Stimulated activated naive CD8-positive, alpha-beta T cell treated with anti-CD3 and anti-CD28 coated beads, Interleukin-15, amount 100 ng/mL, for 72 hours (primary cell): ENCODE measurements at regions not wholly inside any gene's neighbourhood (a gene's known extent, or its start where the extent isn't known, plus 50 kb on each side); places are given as distances from the start of the nearest gene placed in this dataset.

Experiments used
- ATAC-seq: fragments of 150-1000 bp; cut with Tn5 transposase; 2 replicates; pipeline ENCODE4 v1.10.0; 2021; ENCODE audit warnings: mild to moderate bottlenecking, moderate library complexity
- DNase-seq, 2 donors: peaks; one replicate each; pipeline ENCODE4 v3.0.0; 2021 to 2022
- H3K27ac Mint-ChIP-seq, 2 donors: one replicate each; pipeline ENCODE4 v1.8.0; 2022; ENCODE audit warnings: mild to moderate bottlenecking in 2 of 2, mixed read lengths in 2 of 2, moderate library complexity in 2 of 2
- H3K27me3 Mint-ChIP-seq: one replicate; pipeline ENCODE4 v1.8.0; 2022; ENCODE audit warnings: mixed read lengths
- H3K4me1 Mint-ChIP-seq: one replicate; pipeline ENCODE4 v1.8.0; 2022; ENCODE audit warnings: mild to moderate bottlenecking, mixed read lengths
- H3K4me3 Mint-ChIP-seq, 2 donors: one replicate each; pipeline ENCODE4 v1.8.0; 2022; ENCODE audit warnings: mild to moderate bottlenecking in 2 of 2, mixed read lengths in 2 of 2, moderate library complexity in 1 of 2
- H3K9me3 Mint-ChIP-seq, 2 donors: one replicate each; pipeline ENCODE4 v1.8.0; 2022; ENCODE audit warnings: mixed read lengths in 2 of 2

- Mint-ChIP-seq H3K4me1 (no peaks in the 10 kb centered on the region), H3K27me3 (no peaks in the 10 kb centered on the region), H3K4me3 (no peak overlapping the region), H3K27ac (no peak overlapping the region), H3K9me3 (no peaks in the 10 kb centered on the region)
- DNase-seq (no peak), ATAC-seq (no peak)
Measured at GRCh38 chr12:90404071-90404470, 550.9 kb downstream of the CCER1 start.

DNA sequence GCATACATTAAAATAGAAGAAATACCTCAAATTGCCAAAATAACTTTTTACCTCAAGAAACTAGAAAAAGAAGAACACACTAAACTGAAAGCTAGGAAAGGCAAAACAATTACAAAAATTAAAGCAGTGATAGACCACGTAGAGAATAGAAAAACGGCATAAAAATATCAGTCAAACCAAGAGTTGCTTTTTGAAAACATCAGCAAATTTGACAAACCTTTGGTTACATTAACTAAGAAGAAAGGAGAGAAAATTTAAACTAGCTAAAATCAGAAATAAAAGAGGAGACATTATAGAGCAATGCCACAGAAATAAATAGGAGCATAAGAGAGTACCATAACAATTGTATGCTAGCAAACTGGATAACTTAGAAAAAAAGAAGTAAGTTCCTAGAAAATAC, 553.8 kb downstream of the CCER1 start:
- Mint-ChIP-seq H3K4me1 (no peaks in the 10 kb centered on the region), H3K27me3 (no peaks in the 10 kb centered on the region), H3K27ac (no peak overlapping the region), H3K9me3 (peaks cover 0 to 4% of the 10 kb centered on the region in 2 donors), H3K4me3 (no peak overlapping the region)
- ATAC-seq (no peak), DNase-seq (no peak)

GRCh38 chr12:90399357-90399756, 555.6 kb downstream of the CCER1 start:
- Mint-ChIP-seq H3K4me3 (no peak overlapping the region), H3K27ac (no peak overlapping the region), H3K9me3 (peaks cover 0 to 9% of the 10 kb centered on the region in 2 donors), H3K4me1 (no peaks in the 10 kb centered on the region), H3K27me3 (no peaks in the 10 kb centered on the region)
- ATAC-seq (no peak), DNase-seq (no peak)

- H3K4me1 Mint-ChIP-seq, result no peaks in the 10 kb centered on the region
- DNase-seq (no peak), ATAC-seq (no peak)
- H3K27ac Mint-ChIP-seq, result no peak overlapping the region
- H3K9me3 Mint-ChIP-seq, result peaks cover 0 to 9% of the 10 kb centered on the region in 2 donors
- no peaks in the 10 kb centered on the region for H3K27me3 Mint-ChIP-seq
- H3K4me3 Mint-ChIP-seq, result no peak overlapping the region
Measured at GRCh38 chr12:90398285-90398836, 556.6 kb downstream of the CCER1 start.

DNA sequence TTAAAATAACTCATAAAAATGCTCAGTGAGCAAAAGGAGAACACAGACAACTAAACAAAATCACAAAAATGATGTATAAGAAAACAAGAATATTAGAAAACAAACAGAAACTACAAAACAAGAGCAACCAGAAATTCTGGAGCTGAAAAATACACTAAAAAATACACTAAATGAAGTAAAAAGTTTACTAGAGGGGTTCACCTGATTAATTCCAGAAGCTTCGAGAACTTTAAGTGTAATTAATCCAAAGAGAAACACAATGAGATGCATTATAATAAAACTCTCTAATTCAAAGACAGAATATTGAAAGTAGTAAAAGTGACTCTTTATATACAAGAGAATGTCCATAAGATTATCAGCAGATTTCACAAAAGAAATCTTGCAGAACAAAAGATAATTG, 558.4 kb downstream of the CCER1 start:
- H3K9me3 Mint-ChIP-seq, result peaks cover 4 to 16% of the 10 kb centered on the region in 2 donors
- ATAC-seq (no peak), DNase-seq (no peak)
- no peak overlapping the region for H3K4me3 Mint-ChIP-seq
- no peaks in the 10 kb centered on the region for H3K27me3 Mint-ChIP-seq
- no peaks in the 10 kb centered on the region for H3K4me1 Mint-ChIP-seq
- no peak overlapping the region for H3K27ac Mint-ChIP-seq

GRCh38 chr12:90393652-90394051, 561.3 kb downstream of the CCER1 start:
- ATAC-seq (no peak), DNase-seq (no peak)
- no peaks in the 10 kb centered on the region for H3K27me3 Mint-ChIP-seq
- peaks cover 4 to 16% of the 10 kb centered on the region in 2 donors for H3K9me3 Mint-ChIP-seq
- no peaks in the 10 kb centered on the region for H3K4me1 Mint-ChIP-seq
- no peak overlapping the region for H3K4me3 Mint-ChIP-seq
- no peak overlapping the region for H3K27ac Mint-ChIP-seq

- ATAC-seq (no peak), DNase-seq (no peak)
- Mint-ChIP-seq H3K27me3 (no peaks in the 10 kb centered on the region), H3K9me3 (peaks cover 4 to 16% of the 10 kb centered on the region in 2 donors), H3K4me3 (no peak overlapping the region), H3K27ac (no peak overlapping the region), H3K4me1 (no peaks in the 10 kb centered on the region)
Measured at GRCh38 chr12:90393089-90393488, 561.9 kb downstream of the CCER1 start.

DNA sequence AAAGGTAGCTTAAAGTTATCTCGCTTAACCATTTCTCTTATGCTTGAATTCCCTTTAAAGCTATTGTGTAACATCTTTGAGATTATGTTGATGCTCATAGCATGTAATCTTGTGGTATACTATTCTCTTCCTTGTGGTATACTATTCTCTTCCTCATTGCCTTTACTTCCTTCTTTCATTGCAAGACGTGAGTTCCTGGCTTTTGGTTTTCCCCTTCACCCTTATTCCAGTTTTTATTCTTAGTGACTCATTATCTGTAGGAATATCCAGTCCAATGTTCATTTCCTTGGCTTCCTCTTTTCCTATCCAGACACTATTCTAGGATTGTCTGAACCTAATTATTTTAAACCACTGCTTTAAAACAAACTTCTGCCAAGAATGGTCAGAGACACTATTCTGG, 564.0 kb downstream of the CCER1 start:
- Mint-ChIP-seq H3K27ac (no peak overlapping the region), H3K27me3 (no peaks in the 10 kb centered on the region), H3K9me3 (peaks cover 4 to 10% of the 10 kb centered on the region in 2 donors), H3K4me1 (no peaks in the 10 kb centered on the region), H3K4me3 (no peak overlapping the region)
- ATAC-seq (no peak), DNase-seq (no peak)

GRCh38 chr12:90368081-90368480, 586.9 kb downstream of the CCER1 start:
- H3K27ac Mint-ChIP-seq, result no peak overlapping the region
- ATAC-seq, result no peak
- no peaks in the 10 kb centered on the region for H3K4me1 Mint-ChIP-seq
- no peaks in the 10 kb centered on the region for H3K27me3 Mint-ChIP-seq
- no peaks in the 10 kb centered on the region for H3K9me3 Mint-ChIP-seq
- no peak overlapping the region for H3K4me3 Mint-ChIP-seq
- DNase-seq, result no peak

GRCh38 chr12:90366286-90366685, 588.7 kb downstream of the CCER1 start:
- H3K27me3 Mint-ChIP-seq, result no peaks in the 10 kb centered on the region
- DNase-seq (no peak), ATAC-seq (no peak)
- no peaks in the 10 kb centered on the region for H3K9me3 Mint-ChIP-seq
- no peak overlapping the region for H3K27ac Mint-ChIP-seq
- H3K4me1 Mint-ChIP-seq, result no peaks in the 10 kb centered on the region
- no peak overlapping the region for H3K4me3 Mint-ChIP-seq

DNA sequence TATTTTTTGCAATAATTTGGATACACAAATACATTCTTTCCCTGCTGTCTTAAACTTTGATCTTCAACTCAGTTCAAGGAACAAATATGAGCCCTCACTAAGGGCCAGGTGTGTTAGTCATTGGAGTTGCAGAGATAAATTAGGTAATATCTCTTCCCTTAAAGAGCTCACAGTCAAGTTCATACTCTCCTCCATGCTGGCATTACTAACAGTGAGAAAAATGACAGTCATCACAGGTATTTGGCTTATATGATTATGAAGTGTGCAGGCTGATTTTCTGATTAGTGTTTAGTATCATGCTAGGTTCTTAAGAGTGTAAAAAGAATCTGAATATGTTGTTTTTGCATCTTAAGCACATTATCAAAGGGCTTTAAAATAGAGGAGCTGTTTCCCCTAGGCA, 594.7 kb downstream of the CCER1 start:
- Mint-ChIP-seq H3K9me3 (no peaks in the 10 kb centered on the region), H3K27ac (no peak overlapping the region), H3K27me3 (no peaks in the 10 kb centered on the region)

DNA sequence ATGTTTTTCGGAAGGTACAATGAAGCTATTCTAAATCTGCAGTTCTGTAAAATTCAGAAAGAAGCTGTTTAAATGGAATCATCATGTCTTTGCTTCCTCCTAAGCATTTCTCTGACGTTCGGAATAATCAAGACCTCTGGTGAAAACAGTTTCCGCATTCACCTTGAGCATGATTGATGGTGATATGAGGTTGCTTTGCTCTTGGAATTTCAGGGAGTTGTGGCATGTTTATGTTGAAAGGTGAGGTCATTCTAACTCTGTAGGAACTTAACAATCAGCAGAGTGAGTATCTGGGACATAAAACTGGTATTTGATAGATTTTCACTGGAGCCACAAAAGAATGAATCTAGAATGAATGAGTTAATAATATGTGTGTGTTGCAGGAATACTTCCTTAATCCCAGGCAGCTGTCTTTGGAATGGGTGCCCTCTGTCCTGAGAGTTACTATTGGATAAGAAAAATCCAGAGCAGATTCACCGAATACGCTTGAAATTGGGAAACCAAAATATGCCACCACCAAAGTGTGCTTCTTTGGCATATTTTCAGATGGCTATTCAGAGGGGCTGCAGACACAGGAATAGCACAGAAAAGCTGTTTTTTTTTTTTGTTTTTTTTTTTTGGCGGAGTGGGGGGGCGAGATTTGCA, 599.1 kb downstream of the CCER1 start:
- no peaks in the 10 kb centered on the region for H3K4me1 Mint-ChIP-seq

More for the DNA sequence above, 594.7 kb downstream of the CCER1 start:
- DNase-seq (no peak), ATAC-seq (no peak)
- H3K4me1 Mint-ChIP-seq, result no peaks in the 10 kb centered on the region
- H3K4me3 Mint-ChIP-seq, result no peak overlapping the region

DNA sequence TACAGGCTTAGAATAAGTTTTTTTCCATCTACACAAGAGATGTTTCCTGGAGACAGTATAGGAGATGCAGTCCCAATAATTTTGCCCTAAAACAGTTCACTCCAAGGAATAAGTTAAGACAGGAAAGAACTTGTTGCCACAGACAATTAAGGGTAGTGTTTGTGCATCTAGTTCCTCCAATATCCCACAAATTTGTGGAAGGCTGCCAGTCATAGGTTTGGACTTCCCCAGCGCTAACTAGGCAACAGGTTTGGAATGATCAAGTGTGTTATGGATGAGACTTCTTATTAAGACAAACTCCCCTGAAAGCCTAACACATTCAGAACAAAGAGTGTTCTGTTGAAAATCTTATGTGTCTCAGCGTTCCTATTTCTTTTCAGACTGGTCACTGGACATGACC, 611.0 kb downstream of the CCER1 start:
- no peaks in the 10 kb centered on the region for H3K9me3 Mint-ChIP-seq
- ATAC-seq, result no peak
- H3K27me3 Mint-ChIP-seq, result peaks cover 22% of the 10 kb centered on the region
- H3K27ac Mint-ChIP-seq, result no peak overlapping the region
- no peak overlapping the region for H3K4me3 Mint-ChIP-seq
- no peak for DNase-seq
- no peaks in the 10 kb centered on the region for H3K4me1 Mint-ChIP-seq

More for the DNA sequence above, 599.1 kb downstream of the CCER1 start:
- Mint-ChIP-seq H3K4me3 (no peak overlapping the region), H3K9me3 (peaks cover 0 to 5% of the 10 kb centered on the region in 2 donors), H3K27ac (no peak overlapping the region), H3K27me3 (no peaks in the 10 kb centered on the region)
- no peak for ATAC-seq
- DNase-seq, result no peak

DNA sequence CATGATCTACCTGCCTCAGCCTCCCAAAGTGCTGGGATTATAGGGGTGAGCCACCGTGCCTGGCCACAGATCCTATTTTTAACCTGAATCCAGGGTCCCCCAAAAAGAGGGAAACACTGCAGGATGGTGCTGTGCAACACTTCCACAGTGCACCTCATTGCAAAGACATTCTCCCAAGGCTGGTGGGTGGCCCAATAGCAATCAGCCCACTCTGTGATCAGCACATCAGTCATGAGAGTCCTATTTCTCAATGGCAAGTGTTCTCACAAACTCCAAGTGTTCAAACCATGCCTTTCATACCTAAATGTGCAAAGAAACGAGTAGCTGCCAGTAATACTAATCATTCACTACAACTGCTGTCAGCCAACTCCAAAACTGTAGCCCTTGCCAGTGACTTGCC, 612.9 kb downstream of the CCER1 start:
- Mint-ChIP-seq H3K4me3 (no peak overlapping the region), H3K27ac (no peak overlapping the region), H3K4me1 (no peaks in the 10 kb centered on the region), H3K27me3 (peaks cover 21% of the 10 kb centered on the region), H3K9me3 (no peaks in the 10 kb centered on the region)
- DNase-seq, result no peak
- ATAC-seq, result no peak

GRCh38 chr12:90339837-90340236, 615.1 kb downstream of the CCER1 start:
- no peak overlapping the region for H3K27ac Mint-ChIP-seq
- DNase-seq (no peak), ATAC-seq (no peak)
- no peaks in the 10 kb centered on the region for H3K4me1 Mint-ChIP-seq
- no peak overlapping the region for H3K4me3 Mint-ChIP-seq
- H3K27me3 Mint-ChIP-seq, result peaks cover 11% of the 10 kb centered on the region
- no peaks in the 10 kb centered on the region for H3K9me3 Mint-ChIP-seq

- no peaks in the 10 kb centered on the region for H3K4me1 Mint-ChIP-seq
- DNase-seq (no peak), ATAC-seq (no peak)
- peaks cover 11% of the 10 kb centered on the region for H3K27me3 Mint-ChIP-seq
- H3K4me3 Mint-ChIP-seq, result no peak overlapping the region
- H3K9me3 Mint-ChIP-seq, result no peaks in the 10 kb centered on the region
- no peak overlapping the region for H3K27ac Mint-ChIP-seq
Measured at GRCh38 chr12:90338365-90338764, 616.6 kb downstream of the CCER1 start.

DNA sequence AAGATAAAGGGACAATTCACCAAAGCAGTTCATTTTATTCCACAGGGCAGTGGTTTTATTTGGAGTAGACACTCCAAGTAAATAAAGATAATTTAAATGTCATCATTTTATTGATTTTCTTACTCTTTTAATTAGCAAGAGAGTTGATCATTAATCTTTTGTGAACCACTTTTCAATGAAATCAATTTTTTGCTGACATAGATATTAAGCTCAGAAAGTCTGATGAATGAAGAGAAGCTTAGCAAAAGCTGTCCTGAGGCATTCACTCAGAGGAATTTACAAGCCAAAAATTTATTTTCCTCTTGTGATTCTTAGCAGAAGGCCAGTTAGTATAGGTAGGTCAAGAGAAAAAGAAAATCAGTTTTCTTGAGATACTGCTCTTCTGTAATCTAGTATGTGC, 618.0 kb downstream of the CCER1 start:
- DNase-seq, result no peak

More for the DNA sequence above, 618.0 kb downstream of the CCER1 start:
- H3K27ac Mint-ChIP-seq, result no peak overlapping the region
- no peak overlapping the region for H3K4me3 Mint-ChIP-seq
- ATAC-seq, result no peak
- H3K9me3 Mint-ChIP-seq, result no peaks in the 10 kb centered on the region
- no peaks in the 10 kb centered on the region for H3K4me1 Mint-ChIP-seq
- H3K27me3 Mint-ChIP-seq, result no peaks in the 10 kb centered on the region
